T-cell (primary cell): ENCODE measurements at regions not wholly inside any gene's neighbourhood (a gene's known extent, or its start where the extent isn't known, plus 50 kb on each side); places are given as distances from the start of the nearest gene placed in this dataset.

ENCODE experiments used
- ATAC-seq, 4 experiments: fragments of 200-7000 bp in 3 of 4; fragments of 150-1000 bp in 1 of 4; cut with Tn5 transposase; replicated peaks in 1 of 4; 1 replicate in 3 of 4; 2 replicates in 1 of 4; pipeline ENCODE4 v1.10.0; 2021; ENCODE audit warnings: moderate library complexity in 3 of 4, mild to moderate bottlenecking in 2 of 4, moderate number of reproducible peaks in 1 of 4
- CTCF ChIA-PET, 2 donors: fragments of 300-600 bp; sonication (Branson Sonifier 250); formaldehyde crosslinking; loops; one replicate each; lab custom pipeline; 2022; ENCODE audit warnings: antibody characterized with exemption in 2 of 2; lab: Charles Lee
- POLR2A ChIA-PET, 2 donors: fragments of 300-600 bp; sonication (Branson Sonifier 250); formaldehyde crosslinking; loops; one replicate each; lab custom pipeline; 2022; ENCODE audit warnings: antibody characterized with exemption in 2 of 2; lab: Charles Lee
- DNase-seq, 35 experiments: peaks; one replicate each; pipeline versions ENCODE4 v3.0.0 to v3.0.0-alpha.2; 2013 to 2023
- H3K27ac ChIP-seq: one replicate; pipeline ENCODE4 v1.5.1; 2013; ENCODE audit warnings: low read length
- H3K27me3 ChIP-seq, 2 experiments: replicated peaks in 1 of 2; 1 replicate in 1 of 2; 2 replicates in 1 of 2; pipeline versions ENCODE4 v1.6.1 to v1.7.0; 2013; ENCODE audit warnings: low read length in 1 of 2, mixed read lengths in 1 of 2; ENCODE audit not compliant: control insufficient read depth in 2 of 2, insufficient read depth in 2 of 2; ENCODE audit errors: extremely low read depth in 1 of 2
- H3K36me3 ChIP-seq, 2 donors: 1 replicate in 1 of 2; 2 replicates in 1 of 2; pipeline versions ENCODE4 v1.6.1 to v1.7.0; 2013; ENCODE audit warnings: low read length in 1 of 2; ENCODE audit not compliant: control insufficient read depth in 2 of 2, insufficient read depth in 1 of 2; ENCODE audit errors: extremely low read depth in 1 of 2
- H3K4me1 ChIP-seq, 2 experiments: 1 replicate in 1 of 2; 2 replicates in 1 of 2; pipeline versions ENCODE4 v1.6.1 to v1.7.0; 2013; ENCODE audit warnings: low read length in 2 of 2, mixed read lengths in 1 of 2; ENCODE audit not compliant: insufficient read depth in 2 of 2, control insufficient read depth in 1 of 2; ENCODE audit errors: extremely low read depth in 1 of 2
- H3K4me3 ChIP-seq, 2 donors: 1 replicate in 1 of 2; 2 replicates in 1 of 2; pipeline versions ENCODE4 v1.5.1 to v1.7.0; 2013; ENCODE audit warnings: mild to moderate bottlenecking in 2 of 2, low read length in 1 of 2, moderate library complexity in 1 of 2; ENCODE audit not compliant: control insufficient read depth in 1 of 2; ENCODE audit errors: extremely low read depth in 1 of 2
- H3K9me3 ChIP-seq: 2 replicates; pipeline ENCODE4 v1.7.0; 2013
- H3K27ac Mint-ChIP-seq, 2 donors: one replicate each; pipeline ENCODE4 v1.8.0; 2020 to 2021; ENCODE audit warnings: mild to moderate bottlenecking in 2 of 2, mixed read lengths in 2 of 2
- H3K27me3 Mint-ChIP-seq, 2 donors: one replicate each; pipeline ENCODE4 v1.8.0; 2021 to 2022; ENCODE audit warnings: mixed read lengths in 2 of 2
- H3K36me3 Mint-ChIP-seq: one replicate; pipeline ENCODE4 v1.8.0; 2021; ENCODE audit warnings: mixed read lengths
- H3K4me1 Mint-ChIP-seq, 3 donors: one replicate each; pipeline ENCODE4 v1.8.0; 2020 to 2022; ENCODE audit warnings: mixed read lengths in 3 of 3, mild to moderate bottlenecking in 1 of 3
- H3K4me3 Mint-ChIP-seq, 3 donors: one replicate each; pipeline ENCODE4 v1.8.0; 2020 to 2022; ENCODE audit warnings: mild to moderate bottlenecking in 3 of 3, mixed read lengths in 3 of 3, moderate library complexity in 3 of 3
- H3K9me3 Mint-ChIP-seq, 3 donors: one replicate each; pipeline ENCODE4 v1.8.0; 2020 to 2022; ENCODE audit warnings: mixed read lengths in 3 of 3
- WGBS: methylation state at CpG from one replicate; pipeline ENCODE4 v1.1.5; 2013; ENCODE audit warnings: missing lambda C conversion rate; ENCODE audit not compliant: insufficient coverage; 5-methylcytosine and 5-hydroxymethylcytosine counted together

DNA sequence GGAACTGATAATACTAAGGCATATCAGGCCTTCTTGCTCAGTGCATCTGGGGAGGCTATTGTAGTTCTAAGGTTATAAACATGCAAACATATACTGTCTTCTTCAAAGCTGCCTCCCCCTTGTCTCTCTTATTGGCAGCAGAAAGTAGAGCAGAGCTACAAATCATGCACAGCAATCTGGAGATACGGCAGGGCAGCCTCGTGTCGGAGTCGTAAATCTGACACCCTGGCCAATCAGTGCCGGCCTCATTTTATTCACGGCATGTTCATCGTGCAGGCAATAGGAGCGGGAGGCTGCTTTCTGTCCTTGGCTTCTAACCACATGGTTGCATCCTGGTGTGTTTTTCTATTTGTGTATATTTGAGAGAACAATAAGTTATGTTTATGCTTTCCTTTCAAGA lies 300.2 kb upstream of the CNTN6 start:
- no peak for DNase-seq
- ATAC-seq = no peak

DNA sequence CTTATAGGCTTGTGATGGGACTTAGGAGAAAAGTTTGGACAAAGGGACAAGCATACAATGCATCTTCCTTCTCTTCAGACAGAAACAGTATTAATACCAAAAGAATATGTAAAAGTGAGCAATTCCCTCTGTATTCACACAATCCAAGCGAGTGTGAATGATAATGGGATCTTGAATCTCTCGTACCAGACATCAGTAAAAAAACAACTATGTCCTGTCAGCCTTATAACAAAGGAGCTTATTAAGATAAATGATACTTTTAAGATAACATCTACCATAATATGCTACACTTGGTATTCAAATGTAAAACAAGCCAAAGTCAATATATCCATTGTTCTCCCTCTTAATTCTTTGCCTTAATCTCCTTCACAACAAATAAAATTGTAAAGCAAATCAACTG lies 288.6 kb upstream of the CNTN6 start:
- no peak overlapping the region for H3K4me3 Mint-ChIP-seq
- no peaks in the 10 kb centered on the region for H3K27me3 Mint-ChIP-seq
- WGBS = no CpG with 5 or more reads among the region's 2 CpGs
- Histone ChIP-seq H3K4me1 (no peaks in the 10 kb centered on the region), H3K27me3 (no peaks in the 10 kb centered on the region), H3K9me3 (no peaks in the 10 kb centered on the region), H3K36me3 (no peaks in the 10 kb centered on the region), H3K27ac (no peak overlapping the region), H3K4me3 (no peak overlapping the region)
- H3K36me3 Mint-ChIP-seq = no peaks in the 10 kb centered on the region
- no peak overlapping the region for H3K27ac Mint-ChIP-seq
- POLR2A ChIA-PET = no interaction called here
- no peaks in the 10 kb centered on the region for H3K4me1 Mint-ChIP-seq
- DNase-seq (no peak), ATAC-seq (no peak)
- peaks cover 11 to 14% (median 12%) of the 10 kb centered on the region in 3 donors for H3K9me3 Mint-ChIP-seq
- CTCF ChIA-PET = no interaction called here

More for the DNA sequence above, 300.2 kb upstream of the CNTN6 start:
- CTCF ChIA-PET = no interaction called here
- Histone ChIP-seq H3K9me3 (no peaks in the 10 kb centered on the region), H3K36me3 (no peaks in the 10 kb centered on the region), H3K4me1 (no peaks in the 10 kb centered on the region), H3K4me3 (no peak overlapping the region), H3K27me3 (no peaks in the 10 kb centered on the region), H3K27ac (no peak overlapping the region)
- Mint-ChIP-seq H3K27me3 (no peaks in the 10 kb centered on the region), H3K9me3 (peaks cover 0 to 14% (median 8%) of the 10 kb centered on the region in 3 donors), H3K4me1 (no peaks in the 10 kb centered on the region), H3K27ac (no peak overlapping the region), H3K36me3 (no peaks in the 10 kb centered on the region), H3K4me3 (no peak overlapping the region)
- WGBS = 81% methylated on average over 3 of the region's 8 CpGs
- POLR2A ChIA-PET = interaction anchor here in 1 of 2 donors (0.6 kb wide), 1 partner anchor 1320 kb away, joined by 3 read pairs; no protein-coding TSS in a partner anchor

DNA sequence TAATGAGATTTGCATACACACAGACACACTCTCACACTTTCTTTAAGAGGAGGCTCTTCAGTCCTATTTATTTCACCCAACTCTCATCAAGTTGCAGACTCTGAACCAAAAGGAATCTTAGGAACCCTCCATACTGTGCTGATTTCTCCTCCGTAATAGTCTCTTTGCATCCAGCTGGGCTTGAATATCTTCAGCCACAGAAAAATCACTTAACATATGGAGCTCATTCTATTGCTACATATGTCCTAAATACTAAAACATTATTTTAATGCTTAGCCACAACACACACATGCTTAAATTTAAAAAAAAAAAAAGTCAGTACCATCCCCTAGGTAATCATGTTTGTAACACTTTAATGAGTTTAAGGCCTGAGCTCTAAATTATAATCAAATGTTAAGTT lies 287.5 kb upstream of the CNTN6 start:
- Histone ChIP-seq H3K27me3 (no peaks in the 10 kb centered on the region), H3K36me3 (no peaks in the 10 kb centered on the region), H3K4me3 (no peak overlapping the region), H3K9me3 (no peaks in the 10 kb centered on the region), H3K4me1 (no peaks in the 10 kb centered on the region), H3K27ac (no peak overlapping the region)
- Mint-ChIP-seq H3K36me3 (no peaks in the 10 kb centered on the region), H3K27me3 (no peaks in the 10 kb centered on the region), H3K9me3 (peaks cover 11 to 14% (median 12%) of the 10 kb centered on the region in 3 donors), H3K4me1 (no peaks in the 10 kb centered on the region), H3K4me3 (no peak overlapping the region), H3K27ac (no peak overlapping the region)
- ATAC-seq (no peak), DNase-seq (no peak)
- WGBS = 100% methylated on average over 1 of the region's 1 CpG
- ChIA-PET POLR2A (interaction anchor here in 1 of 2 donors (0.6 kb wide), 1 partner anchor 150 kb away, joined by 3 read pairs; no protein-coding TSS in a partner anchor), CTCF (no interaction called here)

DNA sequence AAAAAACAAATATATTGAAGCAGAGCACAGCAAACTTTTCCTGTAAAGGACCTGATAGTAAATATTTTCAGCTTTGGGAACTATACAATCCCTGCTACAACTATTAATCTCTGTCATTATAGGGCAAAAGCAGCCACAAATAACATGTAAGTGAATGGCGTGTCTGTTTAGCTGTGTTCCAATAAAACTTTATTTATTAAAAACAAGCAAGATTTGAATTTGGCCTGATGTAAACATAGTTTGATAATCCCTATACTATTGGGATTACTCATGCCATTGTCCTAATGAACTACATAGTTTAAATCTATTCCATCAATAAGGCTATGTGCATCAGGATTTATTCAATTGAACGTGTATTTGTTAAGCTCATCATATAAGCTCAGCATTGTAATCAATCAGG lies 286.8 kb upstream of the CNTN6 start:
- no peaks in the 10 kb centered on the region for H3K4me1 Mint-ChIP-seq
- H3K4me3 Mint-ChIP-seq = no peak overlapping the region
- ChIA-PET POLR2A (interaction anchor here in 1 of 2 donors (0.6 kb wide), 1 partner anchor 150 kb away, joined by 3 read pairs; no protein-coding TSS in a partner anchor), CTCF (no interaction called here)
- H3K27ac ChIP-seq = no peak overlapping the region
- H3K36me3 Mint-ChIP-seq = no peaks in the 10 kb centered on the region
- H3K9me3 Mint-ChIP-seq = peaks cover 11 to 14% (median 12%) of the 10 kb centered on the region in 3 donors
- H3K4me3 ChIP-seq = no peak overlapping the region
- no peaks in the 10 kb centered on the region for H3K4me1 ChIP-seq
- no peaks in the 10 kb centered on the region for H3K27me3 ChIP-seq
- no peak overlapping the region for H3K27ac Mint-ChIP-seq
- DNase-seq (no peak), ATAC-seq (no peak)
- H3K27me3 Mint-ChIP-seq = no peaks in the 10 kb centered on the region
- H3K9me3 ChIP-seq = no peaks in the 10 kb centered on the region
- no peaks in the 10 kb centered on the region for H3K36me3 ChIP-seq
- no CpG with 5 or more reads among the region's 2 CpGs for WGBS

DNA sequence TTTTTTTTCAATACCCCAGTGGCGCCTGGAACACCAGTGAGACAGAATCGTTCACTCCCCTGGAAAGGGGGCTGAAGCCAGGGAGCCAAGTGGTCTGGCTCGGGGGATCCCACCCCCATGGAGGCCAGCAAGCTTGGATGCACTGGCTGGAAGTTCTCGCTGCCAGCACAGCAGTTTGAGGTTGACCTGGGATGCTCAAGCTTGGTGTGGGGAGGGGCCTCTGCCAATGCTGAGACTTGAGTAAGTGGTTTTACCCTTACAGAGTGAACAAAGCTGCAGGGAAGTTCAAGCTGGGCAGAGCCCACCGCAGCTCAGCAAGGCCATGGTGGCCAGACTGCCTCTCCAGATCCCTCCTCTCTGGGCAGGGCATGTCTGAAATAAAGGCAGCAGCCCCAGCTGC lies 276.2 kb upstream of the CNTN6 start:
- peaks cover 12 to 27% (median 24%) of the 10 kb centered on the region in 3 donors for H3K9me3 Mint-ChIP-seq
- no peak overlapping the region for H3K4me3 Mint-ChIP-seq
- Histone ChIP-seq H3K4me1 (no peaks in the 10 kb centered on the region), H3K36me3 (no peaks in the 10 kb centered on the region), H3K27ac (no peak overlapping the region), H3K9me3 (no peaks in the 10 kb centered on the region), H3K4me3 (no peak overlapping the region), H3K27me3 (no peaks in the 10 kb centered on the region)
- ChIA-PET CTCF (no interaction called here), POLR2A (no interaction called here)
- H3K27ac Mint-ChIP-seq = no peak overlapping the region
- H3K27me3 Mint-ChIP-seq = no peaks in the 10 kb centered on the region
- DNase-seq (no peak), ATAC-seq (no peak)
- WGBS = 65% methylated on average over 4 of the region's 5 CpGs
- no peaks in the 10 kb centered on the region for H3K4me1 Mint-ChIP-seq
- H3K36me3 Mint-ChIP-seq = no peaks in the 10 kb centered on the region

DNA sequence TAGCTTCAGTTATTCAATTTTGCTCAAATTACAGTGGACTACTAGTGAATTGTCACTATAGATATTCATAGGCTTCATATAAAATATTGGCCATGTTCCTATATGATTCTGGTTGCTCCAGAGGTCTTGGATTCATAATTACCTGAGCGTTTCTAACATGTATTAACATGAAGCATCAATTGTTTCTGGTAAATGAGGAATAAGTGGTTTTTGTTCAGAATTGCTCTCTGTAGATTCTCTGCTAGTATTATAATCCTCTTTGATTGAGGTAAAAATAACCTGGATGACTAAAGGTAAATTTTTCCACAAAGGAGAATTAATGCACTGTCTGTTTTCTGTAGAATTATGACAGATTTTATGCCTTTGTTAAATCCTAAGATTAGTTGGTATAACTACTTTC lies 258.1 kb upstream of the CNTN6 start:
- Mint-ChIP-seq H3K9me3 (peaks cover 8 to 15% (median 9%) of the 10 kb centered on the region in 3 donors), H3K4me1 (no peaks in the 10 kb centered on the region)

DNA sequence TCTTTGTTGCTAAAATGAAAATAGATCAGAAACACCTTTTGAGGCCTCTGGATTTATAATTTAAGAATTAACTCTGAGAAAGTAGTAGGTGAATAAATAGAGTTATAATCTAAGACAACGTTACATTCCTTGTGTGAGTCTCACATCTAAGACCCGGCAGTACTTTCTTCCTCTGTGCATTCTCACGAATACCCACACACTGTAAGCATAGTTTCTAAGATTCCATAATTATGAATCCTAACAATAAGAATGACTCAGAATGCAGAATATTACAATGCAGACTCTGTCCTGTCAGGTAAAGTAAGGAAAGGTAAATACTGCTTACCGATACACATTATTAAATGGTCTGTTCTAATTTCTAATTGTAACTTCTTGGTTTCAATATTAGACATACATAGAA lies 257.7 kb upstream of the CNTN6 start:
- ATAC-seq (no peak), DNase-seq (no peak)
- Mint-ChIP-seq H3K36me3 (no peaks in the 10 kb centered on the region), H3K27ac (no peak overlapping the region), H3K27me3 (no peaks in the 10 kb centered on the region), H3K4me3 (no peak overlapping the region), H3K9me3 (peaks cover 8 to 15% (median 11%) of the 10 kb centered on the region in 3 donors), H3K4me1 (no peaks in the 10 kb centered on the region)
- ChIA-PET CTCF (no interaction called here), POLR2A (no interaction called here)
- no peaks in the 10 kb centered on the region for H3K9me3 ChIP-seq
- H3K36me3 ChIP-seq = no peaks in the 10 kb centered on the region
- no peaks in the 10 kb centered on the region for H3K4me1 ChIP-seq
- no peak overlapping the region for H3K27ac ChIP-seq
- no peak overlapping the region for H3K4me3 ChIP-seq
- WGBS = no CpG with 5 or more reads among the region's 4 CpGs
- no peaks in the 10 kb centered on the region for H3K27me3 ChIP-seq

More for the DNA sequence above, 258.1 kb upstream of the CNTN6 start:
- ATAC-seq (no peak), DNase-seq (no peak)
- CTCF ChIA-PET = no interaction called here
- no peaks in the 10 kb centered on the region for H3K36me3 ChIP-seq
- POLR2A ChIA-PET = no interaction called here
- Mint-ChIP-seq H3K27me3 (no peaks in the 10 kb centered on the region), H3K4me3 (no peak overlapping the region), H3K27ac (no peak overlapping the region), H3K36me3 (no peaks in the 10 kb centered on the region)
- no peak overlapping the region for H3K27ac ChIP-seq
- no peaks in the 10 kb centered on the region for H3K27me3 ChIP-seq
- WGBS = no CpG with 5 or more reads among the region's 1 CpG
- no peak overlapping the region for H3K4me3 ChIP-seq
- H3K9me3 ChIP-seq = no peaks in the 10 kb centered on the region
- H3K4me1 ChIP-seq = no peaks in the 10 kb centered on the region
